HL-60/S4 (cell line): ENCODE measurements at regions not wholly inside any gene's neighbourhood (a gene's known extent, or its start where the extent isn't known, plus 50 kb on each side); places are given as distances from the start of the nearest gene placed in this dataset.
"Not testable (repeated sequence)": the region's sequence is repeated elsewhere in the genome, so short reads cannot be mapped to it uniquely, and the experiment has no call there.

Experiments used
- in situ Hi-C: fragments of 300-500 bp; cut with MboI; formaldehyde crosslinking; loops from 2 replicates; pipeline ENCODE4 v1.14.3; 2022; ENCODE audit warnings: low sequenced_read_pairs

DNA sequence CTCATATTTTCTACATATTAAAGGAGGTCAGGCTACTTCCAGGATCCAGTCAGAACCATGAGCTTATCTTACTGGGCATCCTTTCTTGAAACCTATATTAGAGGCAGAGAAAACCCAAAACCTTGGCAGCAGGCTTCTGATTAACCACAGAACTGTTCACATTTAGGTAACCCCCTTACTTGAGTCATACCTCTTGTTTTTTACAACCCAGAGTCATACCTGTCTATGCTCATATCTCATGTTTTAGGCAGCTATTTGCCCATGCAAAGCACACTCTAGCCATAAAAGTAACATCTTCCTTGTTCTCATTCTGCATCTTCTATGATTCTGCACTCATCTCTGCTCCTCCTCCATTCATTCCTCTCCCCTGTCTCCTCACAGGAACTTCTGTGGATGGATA lies 138.0 kb upstream of the SMIM31 start:
- in situ Hi-C loops = no loop called here

DNA sequence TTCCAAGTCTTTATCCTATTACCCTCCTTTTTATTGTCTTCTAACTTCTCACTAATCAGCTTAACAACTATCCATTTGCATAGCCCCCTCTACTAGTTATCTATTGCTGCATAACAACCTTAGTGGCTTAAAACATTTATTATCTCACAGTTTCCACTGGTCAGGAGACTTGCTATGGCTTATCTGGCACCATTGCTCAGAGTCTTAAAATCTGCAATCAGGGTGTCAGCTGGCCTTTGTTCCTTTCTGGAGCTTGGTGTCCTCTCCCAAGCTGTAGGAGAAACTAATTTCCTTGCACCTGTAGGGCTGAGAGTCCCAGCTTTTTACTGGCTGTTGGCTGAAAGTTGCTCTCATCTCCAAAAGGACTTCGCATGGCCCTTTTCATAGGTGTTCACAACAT lies 137.0 kb upstream of the SMIM31 start:
- in situ Hi-C loops = no loop called here

DNA sequence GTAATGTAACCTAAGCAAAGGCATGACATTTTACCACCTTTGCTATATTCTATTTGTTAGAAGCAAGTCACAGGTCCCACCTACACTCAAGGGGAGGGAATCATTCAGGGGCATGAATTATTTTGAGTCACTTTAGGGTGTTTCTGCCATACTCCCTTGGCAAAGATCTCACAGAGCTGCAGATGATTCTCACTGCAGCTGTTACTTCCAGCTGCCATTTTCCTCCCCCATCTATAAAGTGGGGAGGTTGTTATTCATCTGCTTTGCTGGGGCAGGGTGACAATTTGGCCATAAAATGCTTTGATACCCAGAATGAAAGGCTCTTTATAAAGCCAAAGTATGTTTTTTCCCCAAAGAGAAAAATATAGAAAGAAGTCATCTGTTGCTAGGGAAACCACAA lies 136.5 kb upstream of the SMIM31 start:
- in situ Hi-C loops = no loop called here

DNA sequence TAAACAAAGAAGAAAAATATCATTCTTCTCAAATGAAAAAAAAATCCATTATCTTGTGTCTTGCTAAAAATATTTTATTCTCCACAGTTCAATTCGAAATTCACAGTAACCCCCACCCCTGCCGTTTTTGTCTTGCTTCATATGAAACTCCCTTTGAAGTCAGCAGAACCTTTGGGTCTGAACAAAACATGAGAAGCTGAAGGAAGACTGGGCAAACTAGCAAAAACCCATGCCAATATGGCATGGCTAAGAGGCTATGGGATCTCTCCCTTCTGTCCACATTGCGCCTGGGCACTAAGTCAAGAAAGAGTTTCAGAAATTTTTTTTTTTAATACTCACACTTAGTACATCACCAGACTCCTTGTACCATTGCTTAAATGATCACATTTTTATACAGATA lies 136.0 kb upstream of the SMIM31 start:
- in situ Hi-C loops = no loop called here

DNA sequence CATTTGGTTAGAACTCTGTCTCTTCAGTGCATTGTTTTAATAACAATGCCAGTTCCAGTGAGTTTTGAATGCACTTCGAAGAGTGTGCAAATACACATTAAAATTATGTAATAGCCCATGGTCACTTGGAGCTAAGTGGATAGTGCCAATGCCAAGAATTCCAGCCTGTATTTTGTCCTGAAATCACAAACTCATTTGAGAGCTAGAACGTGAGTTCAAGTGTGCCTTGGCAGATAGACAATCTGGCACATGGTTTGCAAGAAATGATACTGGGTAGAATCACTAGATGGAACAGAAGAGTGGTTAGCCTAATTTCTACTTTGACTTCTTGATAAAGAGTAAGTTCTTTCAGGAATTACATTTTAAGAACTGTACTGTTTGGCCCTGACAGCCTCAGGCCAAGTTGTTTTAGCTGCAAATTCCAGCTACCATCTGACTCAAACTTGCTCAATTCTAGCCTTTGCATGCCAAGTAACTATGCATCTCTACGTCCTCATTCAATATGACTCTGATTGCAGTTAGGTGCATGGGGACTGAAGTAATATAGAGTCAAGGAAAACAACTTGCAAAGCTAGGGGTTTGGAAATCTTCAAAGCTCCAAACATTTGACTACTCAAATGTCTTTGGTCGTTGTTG lies 131.9 kb upstream of the SMIM31 start:
- in situ Hi-C loops = no loop called here

DNA sequence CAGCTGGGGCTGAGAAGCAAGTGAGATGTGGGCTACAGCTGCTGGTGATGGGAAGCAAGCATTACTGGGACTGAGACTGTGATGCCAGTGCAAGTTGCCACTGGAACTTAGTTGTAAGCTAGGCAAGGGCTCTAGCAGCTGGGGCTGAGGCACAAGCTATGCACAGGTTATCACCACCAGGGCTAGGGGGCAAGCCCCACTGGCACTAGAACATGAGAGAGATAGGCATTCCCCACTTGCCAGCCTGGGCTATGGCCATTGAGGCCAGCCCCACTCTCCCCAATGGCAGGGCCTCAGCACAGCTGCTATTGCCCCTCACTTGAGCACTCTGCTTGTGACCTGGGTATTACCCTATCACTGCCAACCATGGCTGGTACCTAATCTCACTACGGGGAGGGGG lies 130.8 kb upstream of the SMIM31 start:
- in situ Hi-C loops = no loop called here

DNA sequence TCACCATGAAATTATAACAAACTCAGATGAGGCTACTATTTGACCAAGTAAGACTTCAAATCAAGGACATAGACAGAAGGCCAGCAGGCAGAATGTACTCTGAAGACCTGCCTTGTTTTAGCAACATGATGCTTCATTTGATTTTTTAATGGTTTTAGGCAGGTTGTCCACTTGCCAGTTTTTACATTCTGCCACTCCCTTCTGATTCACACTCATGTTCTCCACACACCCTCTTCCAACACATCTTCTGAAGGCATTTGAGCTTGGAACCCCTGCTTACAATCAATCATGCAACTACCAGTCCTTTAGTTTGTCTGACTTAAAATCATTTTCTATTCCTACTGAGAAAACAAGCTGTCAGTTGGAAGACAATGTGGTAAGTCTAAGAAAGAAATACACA lies 114.9 kb upstream of the SMIM31 start:
- in situ Hi-C loops = no loop called here

DNA sequence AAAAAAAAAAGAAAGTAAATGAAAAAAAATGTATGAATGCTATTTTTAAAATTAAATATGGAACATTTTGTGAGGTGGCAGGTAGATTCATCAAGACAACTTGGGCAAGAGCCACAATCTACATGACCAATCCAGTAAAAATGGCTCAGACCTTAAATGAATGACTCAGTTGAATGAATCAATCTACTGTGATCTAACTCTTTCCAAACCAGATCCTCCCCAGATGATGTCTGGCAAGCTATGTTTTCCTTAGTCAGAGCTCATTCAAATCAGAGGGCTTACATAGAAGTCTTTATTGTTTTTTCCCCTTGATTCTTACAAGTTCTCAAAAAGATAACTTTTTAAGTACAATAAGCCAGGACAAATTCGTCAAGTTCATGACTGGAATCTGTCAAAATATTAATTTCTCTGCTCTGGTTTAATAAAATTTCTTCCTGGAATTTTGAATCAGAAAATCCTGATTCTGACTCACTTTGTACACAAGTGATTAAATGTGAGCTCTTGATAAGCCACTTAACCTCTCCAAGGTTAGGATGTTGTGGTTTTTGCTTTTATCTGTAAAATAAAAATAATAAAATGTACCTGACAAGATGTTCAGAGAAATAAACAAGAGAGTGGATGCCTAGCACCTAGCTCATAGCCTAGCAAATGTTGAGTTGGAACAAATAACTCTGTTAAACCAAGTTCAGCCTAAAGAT lies 105.6 kb upstream of the SMIM31 start:
- in situ Hi-C loops = no loop called here

DNA sequence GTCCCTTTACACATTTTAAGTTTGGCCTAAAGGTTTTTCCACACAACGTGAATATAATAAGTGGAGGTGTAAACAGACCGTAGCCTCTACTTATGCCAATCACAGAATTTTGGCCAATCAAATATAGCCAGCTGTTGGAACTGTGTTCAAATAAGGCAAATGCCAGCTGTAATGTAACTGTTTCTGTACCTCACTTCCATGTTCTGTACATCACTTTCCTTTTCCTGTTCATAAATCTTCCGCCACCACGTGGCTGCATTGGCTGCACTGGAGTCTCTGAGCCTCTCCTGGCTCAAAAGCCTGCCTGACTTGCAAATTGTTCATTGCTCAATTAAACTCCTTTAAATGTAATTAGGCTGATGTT lies 105.1 kb upstream of the SMIM31 start:
- in situ Hi-C loops = no loop called here

DNA sequence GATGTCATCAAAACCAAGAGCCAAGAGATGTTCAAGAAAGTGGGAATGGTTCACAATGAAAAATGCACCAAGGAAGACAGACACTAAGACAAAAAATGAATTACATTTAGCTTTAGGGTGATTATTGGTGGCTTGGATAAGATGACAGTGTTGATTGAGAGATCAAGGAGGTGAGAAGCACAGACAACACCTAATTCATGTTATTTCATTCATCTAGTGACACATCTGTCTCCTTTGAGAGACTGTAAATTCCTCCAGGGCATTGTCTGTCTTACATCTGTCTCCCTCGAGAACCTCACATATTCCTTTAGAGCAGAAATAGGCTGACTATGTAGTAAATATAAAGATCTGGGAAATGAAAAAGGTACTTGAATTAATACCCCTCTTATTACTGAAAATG lies 94.2 kb upstream of the SMIM31 start:
- in situ Hi-C loops = no loop called here

DNA sequence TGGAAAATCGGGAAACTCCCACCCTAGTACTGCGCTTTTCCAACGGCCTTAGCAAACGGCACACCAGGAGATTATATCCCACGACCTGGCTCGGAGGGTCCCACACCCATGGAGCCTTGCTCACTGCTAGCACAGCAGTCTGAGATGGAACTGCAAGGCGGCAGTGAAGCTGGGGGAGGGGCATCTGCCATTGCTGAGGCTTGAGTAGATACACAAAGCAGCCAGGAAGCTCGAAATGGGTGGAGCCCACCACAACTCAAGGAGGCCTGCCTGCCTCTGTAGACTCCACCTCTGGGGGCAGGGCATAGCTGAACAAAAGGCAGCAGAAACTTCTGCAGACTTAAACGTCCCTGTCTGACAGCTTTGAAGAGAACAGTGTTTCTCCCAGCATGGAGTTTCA lies 77.8 kb upstream of the SMIM31 start:
- in situ Hi-C loops = not testable (repeated sequence)

DNA sequence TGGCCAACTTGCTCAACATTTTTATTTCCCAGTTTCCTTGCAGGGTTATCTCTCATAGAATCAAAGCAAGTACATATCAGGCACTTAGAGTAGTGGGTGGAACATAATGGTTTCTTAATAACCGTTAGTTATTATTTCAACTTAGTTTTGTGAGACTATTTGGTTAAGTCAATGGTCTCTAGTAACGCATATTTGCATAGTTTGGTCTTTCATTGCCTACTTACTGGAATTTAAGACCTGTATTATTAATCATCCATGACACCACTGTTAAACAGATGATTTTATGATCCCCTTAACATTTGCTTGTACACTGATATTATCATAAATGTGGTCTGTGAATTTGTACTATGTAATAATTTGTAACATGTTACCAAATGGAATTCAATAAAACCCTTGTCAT lies 70.9 kb upstream of the SMIM31 start:
- in situ Hi-C loops = no loop called here

DNA sequence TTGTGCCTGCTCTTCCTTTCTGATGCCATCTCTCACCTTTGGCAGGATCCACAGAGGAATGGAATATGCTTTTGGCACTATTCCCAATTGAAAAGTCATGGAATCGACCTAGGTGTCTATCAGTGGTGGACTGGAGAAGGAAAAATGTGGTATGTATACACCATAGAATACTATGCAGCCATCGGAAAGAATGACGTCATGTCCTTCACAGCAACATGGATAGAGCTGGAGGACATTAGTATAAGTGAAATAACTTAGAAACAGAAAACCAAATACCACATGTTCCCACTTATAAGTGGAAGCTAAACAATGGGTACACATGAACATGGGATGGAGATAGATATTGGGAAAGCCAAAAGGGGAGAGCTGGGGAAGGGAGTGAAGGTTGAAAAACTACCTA lies 58.3 kb upstream of the SMIM31 start:
- in situ Hi-C loops = no loop called here

DNA sequence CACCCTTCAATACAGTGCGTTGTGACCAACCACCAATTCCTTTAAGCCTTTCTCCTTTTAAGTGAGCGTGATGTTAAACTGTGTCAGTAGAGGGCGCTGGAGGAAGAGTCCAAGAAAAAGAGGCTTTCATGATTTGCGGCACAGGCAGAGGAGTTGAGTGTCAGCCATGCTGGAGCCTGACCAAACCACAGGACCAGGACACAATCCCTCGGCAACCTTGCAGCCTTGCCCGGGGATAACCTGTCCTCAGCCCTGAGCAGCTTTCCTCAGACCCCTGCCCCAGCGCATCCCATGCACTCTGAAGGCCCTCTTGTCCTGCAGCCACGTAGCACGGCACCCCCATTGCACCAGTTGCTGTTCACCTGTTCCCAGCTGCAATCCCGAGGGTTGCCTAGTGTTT lies 53.5 kb upstream of the SMIM31 start:
- in situ Hi-C loops = no loop called here

DNA sequence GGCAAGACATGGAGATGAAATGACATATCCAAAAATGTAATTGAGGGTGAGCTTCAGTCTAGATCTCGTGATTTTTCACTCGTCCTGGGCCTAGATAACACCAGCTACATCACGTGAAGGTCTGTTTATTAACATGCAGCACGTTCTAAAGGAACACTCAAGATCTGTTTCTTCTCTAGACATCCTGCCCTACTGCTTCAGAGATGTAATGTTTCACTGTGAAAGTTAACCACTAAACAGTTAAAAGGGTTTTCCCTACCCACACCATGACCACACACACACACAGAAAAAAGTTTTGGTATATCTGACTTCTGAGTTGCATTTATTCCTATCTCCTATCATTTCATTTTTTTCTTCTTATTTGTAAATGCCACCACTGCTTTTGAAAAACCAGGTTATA lies 52.3 kb upstream of the SMIM31 start:
- in situ Hi-C loops = no loop called here
